Endothelial cell (in vitro differentiated cells): ENCODE measurements at regions not wholly inside any gene's neighbourhood (a gene's known extent, or its start where the extent isn't known, plus 50 kb on each side); places are given as distances from the start of the nearest gene placed in this dataset.

Experiments used
- DNase-seq: peaks from one replicate; pipeline ENCODE4 v3.0.0; 2021; ENCODE audit warnings: low spot score
- H3K27ac Mint-ChIP-seq: one replicate; pipeline ENCODE4 v1.8.0; 2021; ENCODE audit warnings: mixed read lengths, inconsistent platforms; ENCODE audit not compliant: unreplicated experiment
- H3K27me3 Mint-ChIP-seq: one replicate; pipeline ENCODE4 v1.8.0; 2021; ENCODE audit warnings: mild to moderate bottlenecking, moderate library complexity, mixed read lengths, inconsistent platforms; ENCODE audit not compliant: unreplicated experiment
- H3K36me3 Mint-ChIP-seq: one replicate; pipeline ENCODE4 v1.8.0; 2021; ENCODE audit warnings: mild to moderate bottlenecking, low read depth, mixed read lengths, inconsistent platforms; ENCODE audit not compliant: unreplicated experiment
- H3K4me1 Mint-ChIP-seq: one replicate; pipeline ENCODE4 v1.8.0; 2021; ENCODE audit warnings: mild to moderate bottlenecking, mixed read lengths, inconsistent platforms; ENCODE audit not compliant: unreplicated experiment
- H3K4me3 Mint-ChIP-seq: one replicate; pipeline ENCODE4 v1.8.0; 2021; ENCODE audit warnings: mild to moderate bottlenecking, mixed read lengths, inconsistent platforms; ENCODE audit not compliant: unreplicated experiment
- H3K9me3 Mint-ChIP-seq: one replicate; pipeline ENCODE4 v1.8.0; 2021; ENCODE audit warnings: mixed read lengths, inconsistent platforms; ENCODE audit not compliant: unreplicated experiment
- CTCF ChIP-seq: fragments of 200-600 bp; sonication (generic); IDR thresholded peaks from one replicate; pipeline ENCODE4 v1.5.0; 2021; ENCODE audit warnings: antibody characterized with exemption; ENCODE audit not compliant: unreplicated experiment

GRCh38 chr4:101475246-101475645, 127.9 kb upstream of the PPP3CA start:
- peaks cover 3% of the 10 kb centered on the region for H3K27me3 Mint-ChIP-seq
- no peak for DNase-seq
- no peak overlapping the region for H3K4me3 Mint-ChIP-seq
- TF ChIP-seq CTCF = no peak
- peaks cover 3% of the 10 kb centered on the region for H3K36me3 Mint-ChIP-seq
- H3K9me3 Mint-ChIP-seq = no peaks in the 10 kb centered on the region
- H3K4me1 Mint-ChIP-seq = peaks cover 8% of the 10 kb centered on the region
- no peak overlapping the region for H3K27ac Mint-ChIP-seq

DNA sequence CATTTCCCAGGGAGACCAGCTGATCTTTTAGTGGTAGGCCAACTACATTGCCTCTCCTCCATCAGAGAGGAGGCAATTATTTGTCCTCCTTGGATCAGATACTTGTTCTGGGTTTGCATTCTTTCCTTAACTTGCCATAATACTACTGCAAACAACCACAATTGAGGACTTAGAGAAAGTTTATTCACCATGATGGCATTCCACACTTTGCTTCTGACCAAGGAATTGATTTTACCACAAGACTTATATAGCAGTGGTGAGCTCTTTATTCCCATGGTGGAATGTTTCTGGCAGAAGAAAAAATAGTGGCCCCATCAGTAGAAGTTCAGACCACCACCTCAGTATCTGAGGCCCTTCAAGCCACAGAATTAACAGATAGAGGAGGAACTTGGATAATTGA, 123.9 kb upstream of the PPP3CA start:
- H3K4me1 Mint-ChIP-seq = peaks cover 8% of the 10 kb centered on the region
- H3K4me3 Mint-ChIP-seq = no peak overlapping the region
- TF ChIP-seq CTCF = no peak
- H3K27me3 Mint-ChIP-seq = peaks cover 3% of the 10 kb centered on the region
- no peak overlapping the region for H3K27ac Mint-ChIP-seq
- no peaks in the 10 kb centered on the region for H3K9me3 Mint-ChIP-seq
- no peak for DNase-seq
- peaks cover 3% of the 10 kb centered on the region for H3K36me3 Mint-ChIP-seq

DNA sequence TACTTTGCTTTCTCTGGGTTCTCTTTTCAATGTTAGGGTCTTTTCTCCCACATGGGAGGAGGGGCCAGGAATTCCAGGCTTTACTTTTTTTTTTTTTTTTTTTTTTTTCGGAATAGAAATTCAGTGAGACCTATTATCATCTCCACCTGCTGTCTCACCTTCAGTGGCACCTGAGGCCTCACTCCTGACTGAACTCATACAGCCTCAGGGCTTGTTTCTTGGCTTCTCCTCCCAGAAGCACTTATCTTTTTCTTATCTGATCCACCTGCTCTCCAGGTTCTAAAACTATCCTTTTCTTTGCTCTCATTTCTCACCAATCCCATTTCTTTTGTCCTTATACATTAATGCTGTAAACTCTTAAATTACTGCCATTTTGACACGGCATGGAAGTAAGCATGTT, 117.3 kb upstream of the PPP3CA start:
- no peaks in the 10 kb centered on the region for H3K27me3 Mint-ChIP-seq
- DNase-seq = no peak
- no peak overlapping the region for H3K4me3 Mint-ChIP-seq
- H3K27ac Mint-ChIP-seq = no peak overlapping the region
- no peaks in the 10 kb centered on the region for H3K36me3 Mint-ChIP-seq
- H3K9me3 Mint-ChIP-seq = no peaks in the 10 kb centered on the region
- TF ChIP-seq CTCF = no peak
- H3K4me1 Mint-ChIP-seq = no peaks in the 10 kb centered on the region

- H3K4me3 Mint-ChIP-seq = no peak overlapping the region
- peaks cover 1% of the 10 kb centered on the region for H3K27me3 Mint-ChIP-seq
- H3K4me1 Mint-ChIP-seq = no peaks in the 10 kb centered on the region
- no peak for DNase-seq
- H3K36me3 Mint-ChIP-seq = no peaks in the 10 kb centered on the region
- no peak for TF ChIP-seq CTCF
- no peak overlapping the region for H3K27ac Mint-ChIP-seq
- H3K9me3 Mint-ChIP-seq = no peaks in the 10 kb centered on the region
Measured at GRCh38 chr4:101458914-101459313, 111.6 kb upstream of the PPP3CA start.

GRCh38 chr4:101458473-101458872, 111.1 kb upstream of the PPP3CA start:
- Mint-ChIP-seq H3K36me3 (no peaks in the 10 kb centered on the region), H3K27me3 (peaks cover 1% of the 10 kb centered on the region), H3K27ac (no peak overlapping the region), H3K4me3 (no peak overlapping the region), H3K9me3 (no peaks in the 10 kb centered on the region), H3K4me1 (no peaks in the 10 kb centered on the region)
- no peak for TF ChIP-seq CTCF
- no peak for DNase-seq
